ENCODE measurements at regions not wholly inside any gene's neighbourhood (a gene's known extent, or its start where the extent isn't known, plus 50 kb on each side); places are given as distances from the start of the nearest gene placed in this dataset.

- TF ChIP-seq CTCF (IDR thresholded peaks at IDR 0.05) = no peak
- TF ChIP-seq NR3C1 (IDR thresholded peaks at IDR 0.05) = no peak
- no peak for TF ChIP-seq POLR2A (IDR thresholded peaks at IDR 0.05; ENCODE audit: low read length)
- no peak for TF ChIP-seq RAD21 (conservative IDR thresholded peaks at IDR 0.05 in 1 of 2, IDR thresholded peaks at IDR 0.05 in 1 of 2)
- no peak for TF ChIP-seq REST (IDR thresholded peaks at IDR 0.05)
- no peak for TF ChIP-seq HMGXB4 (CRISPR knock-in tag; IDR thresholded peaks at IDR 0.05; ENCODE audit: borderline replicate concordance)
These were observed 1771.7 kb upstream of the PCDH7 start for GRCh38 chr4:28948501-28948900.
